ENCODE measurements at regions not wholly inside any gene's neighbourhood (a gene's known extent, or its start where the extent isn't known, plus 50 kb on each side); places are given as distances from the start of the nearest gene placed in this dataset.
"Not testable (repeated sequence)": the region's sequence is repeated elsewhere in the genome, so short reads cannot be mapped to it uniquely, and the experiment has no call there.

DNA sequence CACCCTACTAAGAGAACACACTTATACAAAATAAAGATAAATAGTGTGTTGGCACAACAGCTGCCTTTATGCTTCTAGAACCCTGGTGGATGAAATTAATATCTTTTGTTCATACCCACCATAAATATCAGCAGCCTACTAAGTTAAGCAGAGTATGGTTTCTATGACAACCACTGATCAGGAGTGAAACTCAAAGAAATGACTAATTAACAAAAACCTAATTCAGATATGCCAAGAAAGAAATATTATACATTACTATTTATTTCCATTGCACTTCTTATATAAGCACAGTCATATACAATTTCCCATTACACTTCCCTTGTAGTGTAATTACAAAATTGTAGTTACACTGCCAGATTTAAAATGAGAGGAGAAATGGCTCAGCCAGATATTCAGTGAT is 164.1 kb upstream of the CDKN3 start:
- in situ Hi-C loops (cut with MboI; ENCODE audit: low sequenced_read_pairs) = no loop called here

DNA sequence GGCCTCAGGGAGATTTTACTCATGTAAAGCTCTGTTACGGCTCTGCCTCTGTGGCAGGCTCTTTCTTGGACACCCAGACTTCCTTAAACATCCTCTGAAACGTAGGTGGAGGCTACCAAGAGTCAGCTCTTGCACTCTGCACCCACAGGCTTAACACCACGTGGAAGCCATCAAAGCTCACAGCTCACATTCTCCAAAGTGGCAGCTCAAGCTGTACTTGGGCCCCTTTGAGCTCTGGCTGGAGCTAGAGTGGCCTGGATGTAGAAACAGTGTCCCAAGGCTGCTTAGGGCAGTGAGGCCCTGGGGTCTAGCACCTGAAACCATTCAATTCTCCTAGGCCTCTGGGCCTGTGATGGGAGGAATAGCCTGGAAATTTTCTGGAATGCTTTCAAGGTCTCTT is 155.3 kb upstream of the CDKN3 start:
- in situ Hi-C loops (cut with MboI; ENCODE audit: low sequenced_read_pairs) = no loop called here

DNA sequence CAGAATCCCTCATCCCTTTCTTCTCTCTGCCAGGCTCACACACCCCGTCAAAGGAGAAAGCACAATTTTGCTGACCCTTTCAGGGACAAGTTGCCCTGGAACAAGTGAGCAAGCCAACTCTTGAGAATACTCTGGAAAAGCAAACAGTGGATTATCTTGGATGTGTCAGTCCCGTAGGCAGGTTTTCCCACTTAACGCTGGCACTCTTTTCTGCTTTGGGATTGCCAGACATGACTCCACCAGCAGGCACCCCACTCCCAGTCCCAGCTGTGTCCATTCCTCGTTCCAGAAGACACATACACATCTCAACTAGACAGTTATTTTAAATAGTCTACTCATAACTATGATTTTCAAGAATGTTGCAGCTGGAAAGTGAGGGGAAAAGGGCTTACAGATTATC is 145.5 kb upstream of the CDKN3 start:
- in situ Hi-C loops (cut with MboI; ENCODE audit: low sequenced_read_pairs) = no loop called here

DNA sequence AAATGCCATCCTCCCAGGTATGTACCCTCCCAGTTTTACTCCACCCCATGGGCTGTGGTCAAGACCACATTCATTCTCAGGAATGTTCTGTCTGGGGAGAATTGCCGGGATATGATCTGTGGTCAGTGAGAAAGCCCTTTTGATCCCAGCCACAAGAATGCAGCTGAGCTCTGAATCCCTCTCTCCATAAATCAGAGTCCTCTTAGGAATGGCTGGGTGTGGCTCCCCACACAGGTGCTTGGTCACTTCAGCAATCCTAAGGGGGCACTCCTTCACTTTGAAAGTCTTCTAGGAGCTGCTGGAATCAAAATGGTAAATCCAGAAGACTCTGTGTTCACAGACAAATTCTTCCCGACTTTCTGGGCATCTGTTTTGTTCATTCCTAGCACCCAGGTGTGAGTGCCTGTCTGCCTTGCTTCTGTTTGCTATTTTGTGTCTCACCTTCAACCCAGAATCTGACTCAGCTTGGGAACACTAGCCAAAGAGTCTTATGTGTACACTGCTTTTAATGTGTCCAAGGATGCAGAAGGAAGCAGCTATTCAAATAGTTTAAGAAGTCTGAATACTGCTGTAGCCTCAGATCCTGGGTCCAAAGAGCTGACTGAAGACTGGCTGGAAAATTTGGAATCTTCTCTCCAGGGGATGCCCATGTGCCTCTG is 144.6 kb upstream of the CDKN3 start:
- in situ Hi-C loops (cut with MboI; ENCODE audit: low sequenced_read_pairs) = no loop called here

DNA sequence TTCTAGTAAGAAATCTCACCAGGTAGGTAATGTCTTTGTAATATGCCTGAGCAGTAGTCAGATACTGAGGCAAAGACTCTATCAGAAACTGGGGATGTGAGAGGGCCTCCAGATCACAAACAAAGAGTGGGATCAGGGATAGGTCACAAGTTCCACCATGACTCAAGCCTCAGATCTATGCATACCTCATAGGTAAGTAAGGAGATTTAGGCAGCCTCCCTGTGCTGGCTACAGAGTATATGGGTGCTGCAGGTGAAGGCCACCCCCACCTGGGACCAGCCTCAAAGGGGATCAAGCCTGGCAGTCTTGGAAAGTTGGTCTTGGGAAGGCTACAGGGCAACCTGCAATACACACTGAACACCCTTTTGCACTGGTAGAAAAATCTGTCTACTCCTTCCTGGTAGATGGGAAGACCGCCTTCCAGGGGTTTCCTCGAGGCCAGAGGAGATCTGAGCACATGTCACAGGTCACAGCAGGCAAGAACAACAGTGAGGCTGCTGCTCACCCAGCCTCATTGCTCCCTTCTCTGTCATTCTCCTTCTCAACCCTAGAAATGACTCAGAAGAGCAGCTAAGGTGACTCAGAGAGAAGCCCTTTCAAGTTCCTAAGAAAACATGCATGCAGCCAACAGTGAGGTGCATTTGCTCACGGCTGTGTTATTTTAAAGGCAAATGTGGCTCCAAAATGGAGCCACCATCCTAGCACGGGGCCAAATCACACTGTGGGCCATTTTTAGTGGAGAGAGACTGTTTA is 143.4 kb upstream of the CDKN3 start:
- in situ Hi-C loops (cut with MboI; ENCODE audit: low sequenced_read_pairs) = no loop called here

DNA sequence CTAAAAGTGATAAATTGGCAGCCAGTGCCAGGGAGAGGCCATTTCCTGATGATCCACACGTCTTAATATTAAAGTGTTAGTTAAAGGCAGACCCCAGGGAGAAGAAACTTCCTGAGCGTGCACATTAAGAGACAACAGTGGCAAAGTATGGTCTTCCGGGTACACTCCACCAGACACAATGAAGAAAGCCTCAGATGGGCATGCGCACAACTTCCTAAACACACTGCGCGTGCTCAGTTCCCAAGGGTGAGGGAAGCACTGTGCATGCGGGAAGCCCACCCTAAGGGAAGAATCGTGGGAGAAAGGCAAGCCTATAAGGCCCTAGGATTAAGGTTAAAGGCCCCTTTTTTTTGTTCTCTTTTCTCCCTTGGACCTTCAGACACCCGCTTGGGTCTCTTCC is 140.7 kb upstream of the CDKN3 start:
- in situ Hi-C loops (cut with MboI; ENCODE audit: low sequenced_read_pairs) = no loop called here

DNA sequence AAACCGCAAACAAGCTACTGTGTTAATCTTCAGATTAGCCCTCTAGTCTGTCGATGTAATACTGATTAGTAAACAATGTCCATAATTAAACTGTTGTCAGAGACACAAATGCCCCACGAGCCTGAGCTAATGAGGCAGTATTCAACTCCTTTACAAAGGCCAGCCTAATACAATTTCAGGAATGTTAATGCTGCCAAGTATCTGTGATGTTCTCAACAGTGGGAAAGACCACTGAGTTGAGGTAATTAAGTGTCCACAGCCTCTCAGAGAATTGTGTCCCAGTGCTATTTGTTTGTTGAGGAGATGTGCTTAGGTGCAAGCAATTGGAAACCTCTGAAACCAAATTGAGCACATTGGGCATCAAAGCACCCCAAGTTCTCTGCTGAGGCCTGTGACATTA is 139.4 kb upstream of the CDKN3 start:
- in situ Hi-C loops (cut with MboI; ENCODE audit: low sequenced_read_pairs) = no loop called here

DNA sequence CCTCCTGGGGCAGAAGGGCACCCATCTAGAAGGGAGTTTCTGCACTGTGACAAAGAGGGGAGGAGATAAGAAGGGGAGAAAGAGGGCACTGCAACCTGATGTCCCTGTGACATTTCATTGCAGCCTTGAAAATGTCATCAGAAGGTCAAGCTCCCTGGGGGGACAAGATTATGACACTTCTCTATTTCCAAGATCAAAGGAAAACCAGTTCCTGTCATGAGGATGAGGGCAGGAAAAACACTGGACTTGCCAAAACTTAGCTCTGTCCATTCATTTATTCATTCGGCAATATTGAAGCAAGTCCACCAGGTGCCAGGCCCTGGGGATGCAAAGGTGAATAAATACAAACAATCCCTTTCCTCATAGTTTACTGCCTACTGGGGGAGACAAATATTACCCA is 138.4 kb upstream of the CDKN3 start:
- in situ Hi-C loops (cut with MboI; ENCODE audit: low sequenced_read_pairs) = no loop called here

DNA sequence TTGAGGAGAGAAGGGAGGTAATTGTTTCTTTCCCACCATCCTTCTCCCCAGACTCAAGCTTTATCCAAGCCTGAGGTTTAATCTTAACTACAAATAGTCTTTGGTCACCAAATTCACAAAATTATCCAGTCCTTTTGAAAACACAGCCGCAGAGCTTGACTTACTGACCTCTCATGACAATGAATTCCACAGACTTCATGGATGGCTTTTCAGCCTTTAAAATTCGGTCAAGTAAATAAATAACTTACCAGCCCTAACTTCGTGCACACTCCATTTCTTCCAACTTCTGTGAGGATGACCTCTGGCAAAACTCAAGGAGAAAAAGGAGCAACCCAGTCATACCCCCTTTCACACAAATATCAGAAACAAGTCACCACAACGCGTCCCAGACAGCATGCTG is 137.0 kb upstream of the CDKN3 start:
- in situ Hi-C loops (cut with MboI; ENCODE audit: low sequenced_read_pairs) = no loop called here

DNA sequence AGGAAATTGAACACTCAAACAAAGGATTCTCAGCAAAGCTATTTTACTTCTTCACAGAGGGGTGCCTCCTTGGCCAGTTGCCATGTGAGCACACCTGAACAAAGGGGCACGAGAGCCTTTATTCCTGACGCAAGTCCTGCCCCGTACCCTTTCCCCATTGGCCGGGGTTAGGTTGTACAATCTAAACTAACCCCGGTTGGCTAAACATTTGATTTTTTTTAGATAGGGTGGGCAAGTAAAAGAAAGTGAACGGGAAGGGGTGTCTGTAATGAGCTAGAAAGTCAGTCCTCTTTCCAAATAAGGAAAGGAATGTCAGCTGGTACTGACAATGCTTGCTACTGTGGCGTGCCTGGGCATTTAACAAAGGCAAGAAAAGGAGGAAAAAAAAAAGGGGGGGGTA is 135.5 kb upstream of the CDKN3 start:
- in situ Hi-C loops (cut with MboI; ENCODE audit: low sequenced_read_pairs) = no loop called here

DNA sequence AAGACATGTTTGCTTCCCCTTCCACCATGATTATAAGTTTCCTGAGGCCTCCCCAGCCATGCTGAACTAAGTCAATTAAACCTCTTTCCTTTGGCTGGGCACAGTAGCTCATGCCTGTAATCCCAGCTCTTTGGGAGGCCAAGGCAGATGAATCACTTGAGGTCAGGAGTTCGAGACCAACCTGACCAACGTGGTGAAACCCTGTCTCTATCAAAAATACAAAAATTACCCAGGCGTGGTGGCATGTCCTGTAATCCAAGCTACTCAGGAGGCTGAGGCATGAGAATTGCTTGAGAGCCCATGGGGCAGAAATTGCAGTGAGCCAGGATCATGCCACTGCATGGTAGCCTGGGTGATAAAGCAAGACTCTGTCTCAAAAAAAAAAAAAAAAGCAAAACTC is 130.2 kb upstream of the CDKN3 start:
- in situ Hi-C loops (cut with MboI; ENCODE audit: low sequenced_read_pairs) = not testable (repeated sequence)

DNA sequence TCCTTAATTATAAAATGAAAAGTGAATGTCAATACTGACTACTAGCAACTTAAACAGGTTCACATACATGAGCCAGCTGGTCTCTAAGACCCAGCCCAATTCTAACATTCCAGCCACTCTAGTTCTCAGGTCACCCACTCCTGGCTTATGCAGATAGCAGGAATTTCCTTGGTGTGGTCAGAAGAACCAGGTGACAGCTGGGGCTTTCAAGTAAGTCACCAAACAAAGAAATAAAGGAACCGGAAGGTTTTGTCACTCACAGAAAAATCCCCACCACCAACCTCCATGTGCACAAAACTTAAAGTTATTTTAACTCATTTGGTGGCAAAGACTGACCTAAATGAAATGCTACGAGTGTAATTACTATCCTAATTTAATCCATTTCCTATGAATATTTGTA is 129.6 kb upstream of the CDKN3 start:
- in situ Hi-C loops (cut with MboI; ENCODE audit: low sequenced_read_pairs) = no loop called here

DNA sequence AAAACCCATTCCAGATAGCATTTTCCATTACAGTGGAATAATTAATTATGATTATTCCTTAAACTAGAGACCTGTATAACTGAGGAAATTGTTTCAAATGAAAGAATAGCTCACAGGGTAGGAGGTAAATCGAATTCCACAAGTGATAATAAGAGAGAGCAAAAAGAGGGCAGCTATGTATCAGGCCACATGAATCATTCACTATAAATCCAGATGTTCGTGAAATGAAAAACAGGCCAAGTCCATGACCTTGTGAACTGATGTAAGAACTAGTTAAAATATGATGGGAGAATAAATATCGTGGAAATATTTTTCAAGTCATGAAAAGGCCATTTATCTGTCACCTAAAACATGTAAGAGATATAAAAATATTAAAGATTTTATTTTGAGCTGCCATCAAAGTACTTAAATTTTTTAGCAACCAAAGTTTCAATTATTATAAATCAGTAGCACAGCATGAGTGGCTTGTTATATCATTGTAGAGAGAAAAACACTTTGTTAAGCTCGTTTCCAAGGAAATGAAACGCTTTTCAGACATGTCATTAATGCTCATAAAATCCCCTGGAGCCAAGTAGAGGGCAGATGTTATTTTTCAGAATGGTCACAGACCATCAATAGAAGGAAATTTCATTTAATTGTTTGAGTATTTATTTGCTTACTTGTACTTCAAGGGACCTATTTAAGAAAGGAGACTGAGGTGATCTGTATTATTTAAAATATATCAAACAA is 120.6 kb upstream of the CDKN3 start:
- in situ Hi-C loops (cut with MboI; ENCODE audit: low sequenced_read_pairs) = no loop called here

DNA sequence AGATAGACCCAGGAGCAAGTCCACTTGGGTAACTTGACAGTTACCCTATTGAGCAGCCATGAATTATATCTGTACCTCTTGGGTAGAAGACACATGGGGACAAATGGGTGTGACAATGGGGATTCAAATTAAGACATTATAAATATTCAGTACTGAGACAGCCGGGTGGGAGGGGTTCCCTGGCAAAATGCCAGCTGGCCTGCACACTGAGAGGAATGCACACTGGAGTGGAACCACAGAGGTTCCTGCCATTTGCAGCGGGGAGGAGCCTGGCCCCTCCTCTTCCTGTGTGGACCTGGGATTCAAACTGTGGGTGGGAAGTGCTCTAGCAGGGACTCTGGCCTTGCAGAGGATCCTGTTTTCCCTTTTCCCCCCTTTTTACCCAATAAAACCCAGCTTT is 118.7 kb upstream of the CDKN3 start:
- in situ Hi-C loops (cut with MboI; ENCODE audit: low sequenced_read_pairs) = no loop called here

DNA sequence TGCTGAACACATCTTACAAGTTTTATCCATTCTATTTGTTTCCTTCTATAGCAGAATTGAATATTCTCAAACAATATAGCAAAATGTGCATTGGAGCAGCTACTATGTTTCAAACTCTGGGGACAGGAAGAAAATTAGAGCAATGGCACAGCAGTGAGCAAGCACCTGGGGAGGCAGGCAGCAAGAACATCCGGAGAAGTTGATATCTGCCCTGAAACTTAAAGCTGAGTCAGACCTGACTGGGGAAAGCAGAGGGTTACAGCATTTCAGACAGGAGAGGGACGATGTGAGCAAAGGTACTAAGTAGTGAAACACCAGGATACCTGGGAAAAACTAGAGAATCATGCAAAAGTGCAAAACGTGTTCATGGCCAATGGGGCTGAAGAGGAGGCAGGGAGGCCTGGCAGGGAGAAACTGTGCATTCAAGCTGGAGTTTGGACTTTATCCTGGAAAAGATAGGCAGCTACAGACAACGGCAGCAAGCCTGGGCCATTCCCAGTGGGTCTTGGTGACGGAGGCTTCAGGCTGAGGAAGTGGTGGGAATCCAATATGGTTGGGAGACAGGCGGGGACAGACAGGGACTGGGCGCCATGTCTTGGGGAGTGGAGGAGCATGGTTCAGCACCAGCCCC is 118.0 kb upstream of the CDKN3 start:
- in situ Hi-C loops (cut with MboI; ENCODE audit: low sequenced_read_pairs) = no loop called here

DNA sequence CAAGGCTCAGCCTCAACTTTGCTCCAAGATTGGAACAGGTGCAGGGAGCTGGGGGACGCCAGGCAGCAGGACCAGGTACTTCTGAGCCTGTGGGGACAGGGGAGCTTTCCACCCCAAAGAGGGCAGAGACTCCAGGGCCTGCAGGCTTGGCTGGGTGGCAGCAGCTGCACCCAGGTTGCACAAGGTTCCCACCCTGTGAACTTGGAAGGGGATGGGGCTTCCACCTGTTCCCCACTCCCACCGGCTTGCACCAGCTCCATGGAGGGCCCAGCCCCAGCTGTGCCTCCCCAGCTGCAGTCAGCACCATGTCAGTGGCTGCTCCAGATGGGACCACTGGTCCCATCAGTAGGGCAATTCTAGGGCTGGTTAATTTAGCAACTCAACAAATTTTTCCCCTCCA is 114.0 kb upstream of the CDKN3 start:
- in situ Hi-C loops (cut with MboI; ENCODE audit: low sequenced_read_pairs) = no loop called here

DNA sequence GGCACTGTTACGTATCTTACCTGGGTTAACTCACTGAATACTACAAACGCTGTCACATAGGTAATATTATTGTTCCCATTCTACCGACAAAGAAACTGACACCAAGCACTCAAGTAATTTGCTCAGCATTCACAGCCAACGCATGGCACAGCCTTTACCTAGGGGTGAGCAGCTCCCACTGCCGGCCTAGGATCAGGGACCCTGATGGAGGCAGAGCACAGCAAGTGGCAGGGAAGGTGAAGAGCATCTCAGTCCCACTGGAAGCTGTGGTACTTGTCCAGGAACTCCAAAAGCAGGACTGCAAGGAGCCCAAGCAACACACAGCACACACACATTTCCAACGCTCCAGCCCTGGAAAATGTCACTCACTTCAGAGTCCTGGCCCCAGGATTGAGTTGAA is 111.8 kb upstream of the CDKN3 start:
- in situ Hi-C loops (cut with MboI; ENCODE audit: low sequenced_read_pairs) = no loop called here

DNA sequence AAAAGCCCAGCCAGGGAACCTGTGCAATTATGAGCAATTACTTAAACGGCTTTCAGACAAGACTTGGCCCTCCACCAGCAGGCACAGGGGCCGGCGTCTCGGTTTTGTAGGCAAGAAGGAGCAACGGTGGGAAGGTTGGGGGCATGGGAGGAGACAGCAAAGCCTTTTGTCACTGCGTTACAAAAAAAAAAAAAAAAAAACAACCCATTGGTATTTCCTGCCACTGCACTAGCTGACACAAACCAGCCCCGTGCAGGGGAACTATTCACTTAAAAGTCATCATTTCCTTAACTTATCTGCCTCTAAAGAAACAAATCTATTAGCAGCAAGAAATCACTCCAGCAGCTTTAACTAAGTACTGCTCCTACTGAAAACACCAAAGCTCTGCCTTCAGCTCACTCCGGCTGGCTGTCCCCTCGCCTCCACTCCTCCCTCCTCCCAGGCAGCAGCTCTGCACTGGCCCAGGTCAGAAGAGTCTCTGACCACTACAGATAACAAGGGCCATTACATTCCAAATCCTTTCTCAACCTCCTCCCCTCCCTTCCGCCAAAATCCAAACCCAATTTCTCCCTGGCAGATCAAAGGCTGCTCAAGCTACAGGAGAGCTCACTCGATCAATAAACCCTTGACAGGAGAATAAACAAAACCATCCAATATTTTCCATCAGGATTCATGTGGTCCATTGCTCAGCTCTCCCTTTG is 105.2 kb upstream of the CDKN3 start:
- in situ Hi-C loops (cut with MboI; ENCODE audit: low sequenced_read_pairs) = no loop called here

DNA sequence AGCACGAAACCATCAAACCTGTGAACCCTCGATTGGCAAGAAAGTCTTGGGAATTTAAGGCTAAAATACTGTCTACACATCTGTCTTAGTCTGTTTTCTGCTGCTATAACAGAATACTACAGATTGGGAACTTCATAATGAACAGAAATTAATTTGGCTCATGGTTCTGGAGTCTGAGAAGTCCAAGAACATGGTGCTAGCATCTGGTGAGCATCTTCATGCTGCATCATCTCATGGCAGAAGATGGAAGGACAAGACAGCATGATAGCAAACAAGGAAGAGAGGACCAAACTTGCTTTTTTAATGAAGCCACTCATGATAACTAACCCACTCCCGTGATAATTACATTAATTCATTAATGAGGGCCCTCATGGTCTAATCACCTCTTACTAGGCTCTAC is 102.0 kb upstream of the CDKN3 start:
- in situ Hi-C loops (cut with MboI; ENCODE audit: low sequenced_read_pairs) = no loop called here

DNA sequence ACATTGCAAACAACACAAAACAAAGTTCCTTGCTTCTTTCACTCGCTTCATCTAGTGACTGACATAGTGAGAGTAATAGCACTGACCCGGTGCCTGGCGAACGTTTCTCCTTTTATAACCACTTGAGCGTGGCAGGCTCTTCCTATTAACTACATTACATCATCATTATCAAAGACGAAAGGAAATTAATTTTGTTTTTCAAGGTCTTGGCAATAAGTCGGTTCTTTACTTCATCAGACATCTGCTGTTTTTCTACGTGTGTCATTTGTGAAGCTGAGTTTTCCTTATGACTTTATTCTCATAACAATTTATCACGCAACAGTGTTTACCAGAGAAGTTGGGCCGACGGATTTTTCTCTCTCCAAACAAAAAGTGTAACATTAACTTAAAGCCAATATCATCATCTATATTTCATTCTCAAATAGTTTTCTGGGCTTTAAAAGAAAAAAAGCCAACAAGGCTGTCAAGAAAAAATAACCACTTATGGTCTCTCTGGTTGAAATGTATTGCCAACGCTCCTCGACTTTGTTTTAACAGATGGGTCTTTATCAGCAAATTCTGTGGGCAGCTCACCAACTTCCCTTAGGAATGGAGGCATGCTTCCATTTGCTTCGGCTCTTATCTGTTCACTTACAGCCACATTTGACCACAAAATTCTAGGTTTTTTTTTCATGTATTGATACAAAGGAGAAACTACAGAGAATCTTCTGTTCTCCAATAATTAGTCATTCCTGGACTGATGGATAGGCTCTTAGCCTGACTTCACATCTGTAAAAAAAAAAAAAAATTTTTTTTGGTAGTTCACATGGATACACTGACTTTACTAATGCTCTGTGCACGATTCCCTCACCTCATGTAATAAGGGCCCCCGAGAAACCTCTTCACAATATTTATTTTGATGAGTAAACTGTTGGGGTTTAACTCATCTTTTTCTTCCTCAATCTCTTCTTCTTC is 97.1 kb upstream of the CDKN3 start:
- in situ Hi-C loops (cut with MboI; ENCODE audit: low sequenced_read_pairs) = no loop called here

All from HL-60/S4 (cell line).